ENCODE measurements at regions not wholly inside any gene's neighbourhood (a gene's known extent, or its start where the extent isn't known, plus 50 kb on each side); places are given as distances from the start of the nearest gene placed in this dataset.
A peak's percentile ranks its signal among the peaks of the same experiment; 100 is the strongest.

DNA sequence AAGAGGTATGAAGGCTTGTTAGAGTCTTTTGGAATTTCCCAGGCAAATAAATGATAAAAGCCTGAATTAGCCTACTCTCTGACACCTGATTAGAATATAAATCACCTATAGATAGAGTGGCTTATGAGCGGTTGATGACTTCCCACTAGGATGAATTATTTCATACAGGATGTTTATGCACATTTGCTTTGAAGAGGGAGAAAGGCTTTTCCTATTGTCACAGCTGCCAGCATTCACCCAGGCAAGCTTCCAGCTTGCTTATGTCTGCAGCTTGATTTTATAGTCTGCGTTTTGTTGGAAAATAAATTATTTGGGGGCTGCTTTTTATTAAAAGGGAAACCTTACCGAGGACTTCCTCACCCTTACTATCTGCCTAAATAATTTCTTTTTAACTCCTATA, 51.3 kb upstream of the EIF2S2 start:
- DNase-seq = no peak

DNA sequence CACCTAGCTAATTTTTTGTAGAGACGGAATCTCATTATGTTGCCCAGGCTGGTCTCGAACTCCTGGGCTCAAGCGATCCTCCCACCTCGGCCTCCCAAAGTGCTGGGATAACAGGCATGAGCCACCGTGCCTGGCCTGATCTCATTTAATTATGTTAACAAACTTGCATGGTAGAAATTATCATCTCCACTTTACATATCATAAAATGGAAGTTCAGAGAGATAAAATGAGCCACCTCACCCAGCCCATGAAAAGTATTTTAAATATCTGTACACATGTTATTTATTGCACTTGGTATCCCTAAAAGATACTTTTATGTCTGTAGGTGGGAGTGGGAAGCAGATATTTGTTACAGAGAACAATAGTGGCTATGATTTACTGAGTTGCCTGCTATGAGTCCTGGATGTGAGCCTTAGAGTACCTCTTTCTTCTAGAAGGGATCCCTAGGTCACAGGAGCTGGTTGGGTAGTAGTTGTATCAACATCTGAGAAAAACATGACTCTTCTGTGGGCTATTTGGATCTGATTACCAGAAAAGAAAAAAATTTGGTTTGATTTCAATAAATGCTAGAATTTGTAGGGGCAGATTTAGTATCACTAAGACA, 52.4 kb upstream of the EIF2S2 start:
- DNase-seq = no peak

DNA sequence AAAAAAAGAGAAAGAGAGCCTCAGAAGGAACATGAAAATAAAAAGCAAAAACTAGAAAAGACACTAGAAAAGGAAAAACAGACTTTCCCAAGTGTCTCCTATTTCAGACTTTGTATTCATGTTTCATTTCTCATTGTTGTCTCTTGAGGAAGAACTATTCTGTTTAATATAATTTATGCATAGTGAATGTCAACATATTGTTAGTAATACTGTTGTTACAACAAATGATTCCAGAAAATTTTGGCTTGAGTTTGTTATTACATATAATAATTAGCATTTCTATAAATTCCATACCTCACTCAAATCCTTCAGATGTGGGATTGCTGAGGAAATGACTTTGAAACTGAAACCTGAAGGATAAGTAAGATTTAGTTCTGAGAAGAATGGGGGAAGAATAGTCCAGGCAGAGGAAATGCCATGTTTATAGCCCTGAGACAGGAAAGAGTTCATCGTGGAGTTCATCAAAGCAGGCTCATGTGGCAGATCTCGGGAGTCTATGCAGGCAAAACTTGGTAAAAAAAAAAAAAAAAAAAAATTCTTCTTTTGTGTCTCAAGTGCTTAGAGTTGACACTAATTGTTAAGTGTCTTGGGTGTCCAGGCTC, 53.1 kb upstream of the EIF2S2 start:
- DNase-seq = no peak

DNA sequence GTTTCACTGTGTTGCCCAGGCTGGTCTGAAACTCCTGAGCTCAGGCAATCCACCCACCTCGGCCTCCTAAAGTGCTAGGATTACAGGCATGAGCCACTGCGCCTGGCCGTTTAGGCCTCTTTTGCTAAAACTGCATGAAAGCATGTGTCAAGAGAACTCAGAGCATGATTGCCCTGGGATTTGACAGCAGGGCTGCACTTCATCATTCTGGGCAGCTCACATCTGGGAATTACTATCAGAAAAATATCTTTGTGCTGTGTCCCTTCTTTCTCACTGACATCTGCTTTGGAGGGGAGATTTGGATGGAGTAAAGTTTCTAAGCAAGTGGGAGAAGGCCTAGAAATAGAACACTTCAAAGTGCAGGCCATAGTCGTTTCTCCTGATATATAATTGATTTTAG, 59.6 kb upstream of the EIF2S2 start:
- no peak for DNase-seq

DNA sequence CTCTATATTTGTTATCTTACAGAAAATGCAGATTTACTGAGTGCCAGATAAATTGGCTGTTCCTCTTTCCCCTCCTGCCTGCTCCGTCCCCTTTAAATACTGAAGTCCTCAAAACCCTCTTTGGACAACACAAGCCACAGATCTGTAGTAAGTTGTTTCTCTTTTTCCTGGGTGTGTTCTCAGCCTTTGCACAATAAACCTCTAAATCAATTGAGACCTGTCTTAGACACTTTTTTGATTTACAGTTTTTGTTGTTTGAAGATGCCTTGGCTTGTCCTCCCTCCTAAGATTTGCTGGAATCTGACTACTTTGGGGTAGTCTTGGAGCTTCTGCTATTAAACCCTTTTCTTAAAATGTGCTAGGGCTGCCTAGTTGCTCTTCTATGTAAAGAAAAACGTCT, 60.9 kb upstream of the EIF2S2 start:
- DNase-seq = no peak

DNA sequence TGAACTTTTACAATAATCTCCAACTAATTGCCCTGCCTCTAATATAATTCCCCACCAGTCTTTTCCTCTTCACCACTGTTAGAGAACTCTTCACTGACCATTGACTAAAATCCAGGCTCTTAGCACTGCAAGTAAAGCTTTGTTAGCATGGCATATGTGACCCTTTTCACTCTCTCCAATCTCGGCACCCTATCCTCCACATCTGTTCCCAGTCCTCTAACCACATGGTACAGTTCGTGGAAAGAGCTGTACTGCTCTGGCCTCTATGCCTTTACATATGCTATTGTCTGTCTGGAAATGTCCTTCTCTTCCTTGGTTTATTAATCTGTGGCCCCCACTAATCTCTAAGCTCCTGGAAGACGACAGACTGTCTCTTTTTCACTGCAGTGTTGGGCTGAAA, 63.0 kb upstream of the EIF2S2 start:
- DNase-seq = no peak

DNA sequence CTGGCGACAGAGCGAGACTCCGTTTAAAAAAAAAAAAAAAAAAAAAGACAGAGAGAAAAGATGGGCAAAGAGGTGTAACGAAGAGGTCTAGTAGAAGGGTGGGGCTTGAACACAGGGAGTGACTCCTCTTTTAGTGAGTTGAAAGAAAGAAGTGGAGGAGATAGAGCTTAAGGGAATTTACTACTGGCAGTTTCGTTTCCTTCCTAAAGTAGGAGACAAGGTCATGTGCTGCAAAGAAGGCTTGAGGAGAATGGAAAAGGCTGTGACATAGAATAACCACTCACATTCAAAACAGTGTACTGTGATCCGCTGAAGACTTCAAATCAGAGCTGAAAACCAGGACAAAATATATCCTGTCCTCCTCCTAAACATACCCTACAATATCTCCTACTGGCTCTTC, 63.8 kb upstream of the EIF2S2 start:
- no peak for DNase-seq

DNA sequence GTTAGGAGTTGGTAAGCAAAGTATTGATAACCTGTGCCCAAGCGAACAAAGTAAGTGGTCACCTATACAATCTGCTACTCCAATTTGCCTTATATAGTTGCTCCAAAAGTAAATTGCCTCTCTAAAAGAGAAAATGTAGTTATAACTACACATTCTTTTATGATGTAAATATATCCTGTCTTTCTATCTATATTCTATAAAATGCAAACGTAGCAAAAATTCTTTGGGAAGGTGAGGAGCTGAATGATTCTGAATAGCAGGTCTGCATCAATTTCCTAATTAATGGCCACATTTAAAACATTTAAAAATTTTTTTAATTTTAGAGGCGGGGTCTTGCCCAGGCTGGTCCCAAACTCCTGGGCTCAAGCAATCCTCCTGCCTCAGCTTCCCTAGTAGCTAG, 64.2 kb upstream of the ASIP start:
- DNase-seq = no peak

DNA sequence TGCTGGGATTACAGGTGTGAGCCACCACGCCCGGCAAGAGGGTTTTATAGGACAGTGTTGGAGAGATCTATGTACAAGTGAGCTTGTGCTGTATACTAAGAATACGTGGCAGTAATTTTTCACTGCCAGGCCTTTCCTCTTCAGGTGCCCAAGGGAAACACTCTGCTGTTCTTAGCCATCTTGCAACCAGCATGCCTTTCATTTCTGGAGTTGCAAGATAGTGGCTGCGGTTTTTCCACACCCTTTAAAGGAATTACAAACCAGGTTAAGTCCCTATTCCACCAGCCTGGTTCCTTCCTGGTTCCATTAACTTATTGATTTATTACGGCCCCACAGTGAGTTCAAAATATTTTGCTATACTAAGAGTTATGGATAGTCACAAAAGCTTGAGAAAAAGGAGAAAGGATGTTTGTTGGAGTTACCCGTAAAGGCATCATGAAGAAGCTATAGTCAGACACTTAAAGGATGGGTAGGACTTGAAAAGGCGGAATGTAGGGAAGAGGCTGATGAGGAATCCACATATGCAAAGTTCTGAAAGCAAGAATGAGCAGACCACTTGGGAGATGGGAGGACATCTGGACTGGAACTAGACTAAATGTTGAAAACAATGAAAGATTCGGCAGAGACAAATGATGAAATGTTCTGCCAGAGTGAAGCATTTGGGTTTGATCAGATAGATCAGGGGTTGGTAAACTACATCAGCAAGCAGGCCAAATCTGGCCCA, 61.4 kb upstream of the ASIP start:
- DNase-seq = no peak

DNA sequence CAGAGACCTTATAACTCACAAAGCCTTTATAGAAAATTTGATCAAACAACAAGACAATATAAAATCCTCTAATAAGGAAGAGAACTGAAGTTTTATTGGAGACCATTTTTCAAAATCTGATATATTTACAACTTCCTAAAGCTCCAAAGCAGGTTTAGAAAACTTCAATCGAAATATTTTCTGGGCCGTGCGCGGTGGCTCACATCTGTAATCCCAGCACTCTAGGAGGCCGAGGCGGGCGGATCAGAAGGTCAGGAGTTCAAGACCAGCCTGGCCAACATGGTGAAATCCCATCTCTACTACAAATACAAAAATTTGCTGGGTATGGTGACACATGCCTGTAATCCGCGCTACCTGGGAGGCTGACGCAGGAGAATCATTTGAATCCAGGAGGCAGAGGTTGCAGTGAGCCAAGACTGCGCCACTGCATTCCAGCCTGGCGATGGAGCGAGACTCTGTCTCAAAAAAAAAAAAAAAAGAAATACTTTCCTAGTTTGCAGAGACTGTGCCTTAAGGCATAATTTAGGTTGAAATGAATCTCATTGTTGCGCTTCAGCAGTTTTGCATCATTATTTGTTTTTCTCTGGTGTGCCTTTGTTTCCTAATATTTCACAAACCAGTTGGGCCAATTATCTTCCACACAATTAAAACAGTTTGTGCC, 60.6 kb upstream of the ASIP start:
- no peak for DNase-seq

DNA sequence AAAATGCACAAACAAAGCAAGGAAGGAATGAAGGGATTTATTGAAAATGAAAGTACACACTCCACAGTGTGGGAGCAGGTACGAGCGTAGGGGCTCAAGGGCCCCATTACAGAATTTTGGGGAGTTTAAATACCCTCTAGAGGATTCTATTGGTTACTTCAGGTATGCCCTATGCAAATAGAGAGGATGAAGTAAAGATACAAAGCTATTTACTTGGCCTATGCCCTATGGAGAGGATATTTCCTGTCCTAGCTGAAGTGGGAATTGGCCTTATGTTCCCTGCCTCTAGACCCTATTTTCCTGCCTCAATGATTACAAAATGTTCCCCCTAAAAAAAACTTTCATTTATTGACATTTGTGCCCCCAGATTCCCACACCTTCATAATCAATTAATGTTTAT, 59.7 kb upstream of the ASIP start:
- no peak for DNase-seq

DNA sequence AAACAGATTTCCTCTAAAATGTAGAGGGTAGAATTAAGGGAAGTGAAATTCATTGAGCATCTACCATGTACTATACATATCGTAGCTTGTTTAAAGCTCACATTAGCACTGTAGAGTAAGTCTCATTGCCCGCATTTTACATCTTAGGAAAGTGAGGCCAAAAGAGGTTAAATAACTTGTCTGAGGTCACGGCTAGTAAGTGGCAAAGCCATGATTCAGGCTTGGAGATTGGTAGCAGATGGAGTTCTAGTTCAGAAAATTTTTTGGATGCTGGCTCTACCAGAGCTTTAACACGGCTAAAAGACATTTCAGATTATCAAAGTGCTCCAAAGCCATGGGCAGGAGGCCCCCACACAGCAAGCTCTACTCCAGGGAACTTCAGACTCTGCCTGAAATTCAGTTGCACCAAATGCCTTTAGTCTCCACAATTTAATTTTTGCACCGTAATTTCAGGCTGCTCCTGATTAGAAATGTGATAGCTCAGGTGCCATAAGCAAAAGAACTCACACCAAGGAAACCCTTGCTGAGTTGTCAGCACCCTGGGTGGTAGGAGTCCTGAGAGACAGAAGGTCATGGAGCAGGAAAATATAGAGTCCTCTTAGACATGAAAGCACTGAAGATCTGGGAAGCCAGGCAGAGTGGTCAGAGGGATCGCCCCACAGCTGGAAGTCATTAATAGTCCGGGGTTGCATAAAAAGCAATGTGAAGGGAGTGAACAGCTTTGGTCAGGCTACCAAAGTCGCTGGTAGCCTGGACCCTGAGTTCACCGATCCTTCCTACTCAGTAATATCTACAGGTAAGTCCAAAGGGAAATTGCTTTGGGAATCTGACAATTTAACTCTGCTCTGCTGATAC, 55.2 kb upstream of the ASIP start:
- DNase-seq = no peak

DNA sequence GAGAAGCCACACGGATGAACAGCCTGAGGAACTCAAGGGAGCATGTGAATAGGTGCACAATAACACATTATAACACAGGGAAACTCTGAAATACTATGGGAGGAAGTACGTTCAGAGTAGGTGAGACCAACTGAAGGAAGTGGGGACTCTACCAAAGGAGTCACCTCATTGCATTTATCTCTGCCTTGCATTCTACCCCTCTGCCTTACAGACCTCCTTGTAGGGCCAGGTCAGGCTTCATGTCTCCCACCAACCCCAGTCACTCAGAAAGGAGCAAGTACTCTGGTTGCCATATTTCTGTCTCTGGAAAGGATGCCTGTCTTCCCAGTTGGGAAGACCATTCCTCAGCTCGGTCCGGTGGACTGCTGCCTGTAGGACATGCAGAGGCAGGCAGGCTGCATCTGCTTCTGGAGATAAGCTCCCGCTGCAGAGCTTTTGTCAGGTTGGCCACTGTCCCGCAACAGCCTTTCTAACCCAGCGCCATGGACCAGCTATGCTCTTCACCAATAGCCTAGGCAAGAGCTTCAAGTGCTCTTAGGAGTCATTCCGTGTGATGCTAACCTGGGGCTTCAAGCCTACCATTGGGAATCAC, 51.6 kb upstream of the ASIP start:
- no peak for DNase-seq

DNA sequence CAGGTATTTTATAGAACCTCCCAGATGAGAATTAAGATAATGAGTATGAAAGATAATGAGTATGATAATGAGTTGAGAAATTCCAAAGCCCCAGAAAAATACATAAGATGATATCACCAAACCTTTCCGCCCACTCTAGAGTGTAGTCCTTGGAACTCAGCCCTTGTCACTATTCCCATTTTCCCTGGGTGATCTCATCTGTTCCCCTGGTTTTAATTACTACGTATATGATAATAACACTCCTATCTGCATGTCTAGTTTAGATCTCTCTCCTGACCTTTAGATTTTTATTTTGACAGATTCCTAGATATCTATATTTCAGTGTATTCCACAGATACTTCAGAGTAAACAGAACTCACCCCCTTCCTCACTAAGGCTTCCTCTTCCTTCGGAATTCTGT, 51.0 kb upstream of the ASIP start:
- DNase-seq = no peak

DNA sequence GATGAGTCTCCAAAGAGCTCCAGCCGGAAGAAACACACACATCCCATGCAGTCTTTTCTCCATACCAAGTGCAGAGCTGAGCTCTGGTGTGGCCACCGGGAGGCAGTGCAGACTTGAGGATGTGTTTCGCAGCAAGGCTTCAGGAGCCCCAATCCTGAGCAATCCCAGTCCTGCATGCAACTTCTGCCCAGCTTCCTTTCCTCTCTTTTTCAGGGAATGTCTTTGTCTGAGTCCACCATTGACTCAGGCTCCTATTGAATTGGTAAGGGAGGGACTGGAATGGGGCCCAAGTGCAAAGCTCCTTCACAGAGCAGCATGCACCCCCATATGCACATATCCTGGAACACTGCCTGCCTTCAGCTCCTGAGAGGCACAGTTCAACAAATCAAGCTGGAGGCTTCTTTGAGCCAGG, 50.5 kb upstream of the ASIP start:
- peak; percentile 4 to 12 for DNase-seq

All from stimulated activated CD4-positive, alpha-beta T cell treated with anti-CD3 and anti-CD28 coated beads, Interleukin-4, amount 100 ng/mL, for 4 hours (primary cell).